ENCODE measurements at regions not wholly inside any gene's neighbourhood (a gene's known extent, or its start where the extent isn't known, plus 50 kb on each side); places are given as distances from the start of the nearest gene placed in this dataset.

DNA sequence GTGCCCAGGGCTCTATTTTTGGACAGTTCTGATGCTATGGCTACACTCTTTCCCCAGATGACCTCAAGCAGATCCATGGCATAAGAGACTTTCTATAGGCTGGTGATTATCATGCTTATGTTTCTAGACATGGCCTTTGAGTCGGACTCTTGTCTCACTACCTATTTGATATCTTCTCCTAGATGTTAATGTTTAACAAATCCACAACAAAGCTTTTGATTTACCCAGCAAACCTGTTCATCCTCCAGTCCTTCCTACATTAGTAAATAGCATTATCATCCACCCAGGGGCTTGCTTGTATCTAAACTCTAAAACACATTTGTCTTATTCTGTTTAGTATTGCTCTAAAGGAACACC, 188.7 kb downstream of the CSNK2A3 start:
- TF ChIP-seq PATZ1 (CRISPR knock-in tag; IDR thresholded peaks at IDR 0.05; ENCODE audit: borderline replicate concordance): no peak
- TF ChIP-seq ZFP3 (CRISPR knock-in tag; IDR thresholded peaks at IDR 0.05): no peak
- no peak for TF ChIP-seq ZNF565 (CRISPR knock-in tag; conservative IDR thresholded peaks at IDR 0.05; ENCODE audit: low read depth)

Measured in SK-N-SH treated with all-trans-retinoic acid at 6 μM for 48 hours (cell line).